GM21717 (cell line): ENCODE measurements at regions not wholly inside any gene's neighbourhood (a gene's known extent, or its start where the extent isn't known, plus 50 kb on each side); places are given as distances from the start of the nearest gene placed in this dataset.

Source experiments
- ATAC-seq: cut with Tn5 transposase; IDR thresholded peaks from one replicate; pipeline ENCODE4 v1.9.1; 2021; ENCODE audit warnings: mild to moderate bottlenecking, moderate library complexity; ENCODE audit not compliant: unreplicated experiment

- ATAC-seq, result no peak
These were observed 86.9 kb upstream of the CTNNA1 start for GRCh38 chr5:138666226-138666742.

GRCh38 chr5:138665261-138665660 is 88.0 kb upstream of the CTNNA1 start:
- no peak for ATAC-seq

GRCh38 chr5:138664276-138664943 is 88.8 kb upstream of the CTNNA1 start:
- ATAC-seq, result no peak

GRCh38 chr5:138663561-138663960 is 88.4 kb upstream of the HSPA9 start:
- ATAC-seq, result no peak

DNA sequence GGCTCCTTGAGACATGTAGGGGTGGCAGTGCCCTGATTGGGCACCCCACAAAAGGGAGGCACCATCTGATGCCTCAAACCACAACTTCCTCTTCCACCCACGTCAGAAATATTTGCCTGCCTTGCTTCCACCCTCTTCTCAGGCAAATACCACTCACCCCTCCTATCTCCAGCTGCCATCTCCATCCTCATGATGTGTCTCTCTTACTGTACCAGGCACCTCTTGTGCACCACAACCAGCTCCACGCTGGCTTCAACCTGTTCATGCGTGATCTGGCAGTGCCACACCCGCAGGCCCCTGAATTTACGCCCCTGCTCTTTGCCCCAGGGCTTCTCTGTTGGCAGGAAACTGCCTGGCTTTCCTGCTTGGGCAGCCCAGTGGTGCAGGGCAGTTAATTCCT is 87.8 kb upstream of the HSPA9 start:
- ATAC-seq, result no peak

DNA sequence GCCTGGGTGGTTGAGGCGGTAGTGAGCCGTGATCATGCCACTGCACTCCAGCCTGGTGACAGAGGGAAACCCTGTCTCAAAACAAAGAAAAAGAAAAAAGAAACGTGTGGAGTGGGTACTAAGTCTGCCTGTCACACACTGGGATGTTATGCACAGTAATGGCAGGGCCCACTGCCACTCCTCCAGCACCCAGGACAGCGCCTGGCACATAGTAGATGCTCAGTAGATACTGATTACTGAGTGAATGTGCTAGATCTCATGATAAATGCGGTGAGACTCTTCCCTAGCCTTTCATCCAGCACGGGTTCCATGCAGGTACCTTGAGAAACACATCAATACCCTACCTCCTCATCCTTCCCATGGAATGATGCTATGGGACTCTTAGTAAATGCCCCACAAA is 87.4 kb upstream of the HSPA9 start:
- no peak for ATAC-seq

- no peak for ATAC-seq
These were observed 86.8 kb upstream of the HSPA9 start for GRCh38 chr5:138661991-138662434.

- ATAC-seq, result no peak
These were observed 86.2 kb upstream of the HSPA9 start for GRCh38 chr5:138661291-138661960.

GRCh38 chr5:138660051-138660572 is 84.9 kb upstream of the HSPA9 start:
- ATAC-seq, result no peak

GRCh38 chr5:138659561-138659960 is 84.4 kb upstream of the HSPA9 start:
- no peak for ATAC-seq

DNA sequence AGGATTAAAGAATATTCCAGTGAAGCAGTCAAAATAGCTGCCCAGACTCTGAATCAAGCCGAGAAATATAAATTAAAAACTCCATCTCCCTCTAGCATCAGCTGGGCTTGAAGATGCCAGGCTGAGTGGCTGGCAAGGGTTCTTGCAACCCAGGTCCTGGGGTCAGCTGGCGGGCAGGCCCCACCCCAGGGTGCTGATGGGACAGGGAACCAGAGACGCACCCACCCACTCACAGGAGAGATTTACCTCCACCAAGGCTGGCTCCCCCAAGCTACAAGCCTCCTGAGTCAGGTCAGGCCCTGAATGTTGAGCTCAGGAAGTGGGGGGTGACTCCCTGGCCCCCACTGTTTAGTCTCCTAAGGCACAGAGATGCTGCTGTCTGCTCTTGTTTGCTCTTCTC is 83.9 kb upstream of the HSPA9 start:
- no peak for ATAC-seq

DNA sequence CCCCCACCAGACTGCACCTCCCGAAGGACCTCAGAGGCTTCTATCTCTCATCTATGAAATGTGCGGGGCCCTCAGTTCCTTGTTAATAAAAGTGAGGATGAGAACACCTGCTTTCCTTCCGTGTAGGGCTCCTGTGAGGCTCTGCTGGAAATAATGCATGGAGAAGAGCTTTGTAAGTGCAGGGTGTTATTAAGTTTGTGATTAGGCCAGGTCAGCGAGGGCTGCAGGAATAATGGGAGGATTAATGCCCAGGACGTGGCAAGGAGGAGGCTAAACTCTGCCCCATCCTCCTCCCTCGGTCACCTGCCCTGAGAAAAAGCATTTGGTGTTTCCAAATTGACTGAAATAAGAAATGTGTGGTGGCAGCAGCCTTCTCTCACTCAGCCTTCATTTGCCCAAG is 83.5 kb upstream of the HSPA9 start:
- no peak for ATAC-seq

DNA sequence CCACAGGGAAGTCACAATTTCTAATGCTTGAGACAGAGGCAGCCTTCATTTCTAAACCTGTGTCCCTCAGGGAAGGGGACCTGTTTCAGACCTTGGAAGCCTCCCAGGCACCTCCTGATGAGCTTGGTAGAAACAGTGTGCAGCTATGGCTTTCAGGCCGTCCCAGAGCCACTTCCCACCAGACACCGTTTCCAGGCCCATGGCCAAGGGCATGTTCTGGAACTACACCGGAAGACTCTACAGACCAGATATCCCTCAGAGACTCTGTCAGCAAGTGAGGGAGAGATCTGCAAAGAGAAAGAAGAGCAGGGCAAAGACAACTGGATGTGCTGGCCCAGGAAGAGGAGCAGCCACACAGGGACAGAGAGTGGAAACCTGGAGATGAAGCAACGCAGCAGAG is 82.2 kb upstream of the HSPA9 start:
- ATAC-seq, result no peak

GRCh38 chr5:138656916-138657315 is 81.7 kb upstream of the HSPA9 start:
- ATAC-seq, result no peak

- ATAC-seq, result no peak
These were observed 80.5 kb upstream of the HSPA9 start for GRCh38 chr5:138655530-138656190.

DNA sequence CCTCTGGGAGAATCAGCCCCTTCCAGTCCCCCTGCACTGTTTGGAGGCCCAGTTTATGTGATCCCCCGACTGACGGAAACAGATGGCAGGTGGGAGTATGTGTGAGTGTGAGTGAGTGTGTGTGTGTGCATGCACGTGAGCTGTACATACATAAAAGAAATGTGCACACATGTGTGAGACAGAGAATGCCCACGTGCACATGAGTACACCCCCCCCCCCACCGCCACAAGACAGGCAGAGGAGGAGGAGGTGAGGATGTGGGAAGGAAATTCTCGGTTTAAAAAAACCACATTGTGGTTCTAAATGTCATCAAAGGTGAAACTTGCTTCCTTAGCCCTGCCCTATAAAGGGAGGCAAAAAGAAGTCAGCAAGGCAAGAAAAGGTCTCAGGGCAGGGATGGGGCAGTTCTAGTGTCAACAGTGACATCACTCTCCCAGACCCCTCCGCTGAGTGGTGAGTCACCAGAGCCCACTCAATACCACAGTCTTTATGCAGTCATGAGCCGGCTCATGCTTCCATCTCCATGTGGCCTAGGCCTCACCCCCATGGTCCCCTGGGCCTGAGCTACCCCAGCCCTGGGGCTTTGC is 79.2 kb upstream of the HSPA9 start:
- ATAC-seq, result peak; percentile 61

DNA sequence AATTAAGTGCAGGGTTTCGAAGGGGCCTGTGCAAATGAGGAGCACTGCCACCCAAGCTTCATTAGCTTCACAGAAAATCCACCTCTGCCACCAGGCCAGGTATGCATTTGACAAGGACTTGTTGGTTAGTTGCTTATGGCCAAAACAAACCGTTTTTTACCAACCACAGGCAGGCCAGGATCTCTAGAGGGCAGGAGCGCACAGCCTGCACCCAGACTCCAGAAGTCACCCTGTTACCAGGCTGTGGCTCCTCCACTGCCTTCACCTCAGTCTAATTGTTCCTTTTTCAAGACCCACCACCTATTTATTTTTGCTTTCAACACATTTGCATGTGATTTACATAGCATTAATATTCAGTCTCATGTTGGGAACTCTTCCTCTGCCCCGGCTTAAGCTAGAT is 78.3 kb upstream of the HSPA9 start:
- no peak for ATAC-seq

DNA sequence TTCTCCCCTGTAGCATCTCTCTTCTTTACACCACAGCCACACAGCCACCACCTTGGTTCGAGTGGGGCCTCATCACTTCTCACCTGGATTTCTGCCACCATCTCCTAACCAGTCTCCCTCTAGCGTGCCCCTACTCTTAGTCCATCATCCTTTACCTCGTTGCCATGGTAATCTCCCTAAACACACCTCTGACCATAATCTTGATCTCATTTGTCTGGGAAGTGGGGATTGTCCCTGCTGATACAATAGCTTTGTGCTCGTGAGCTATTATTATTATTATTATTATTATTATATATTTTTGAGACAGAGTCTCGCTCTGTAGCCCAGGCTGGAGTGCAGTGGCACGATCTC is 76.5 kb upstream of the HSPA9 start:
- no peak for ATAC-seq

- ATAC-seq, result no peak
These were observed 76.0 kb upstream of the HSPA9 start for GRCh38 chr5:138651058-138651766.

DNA sequence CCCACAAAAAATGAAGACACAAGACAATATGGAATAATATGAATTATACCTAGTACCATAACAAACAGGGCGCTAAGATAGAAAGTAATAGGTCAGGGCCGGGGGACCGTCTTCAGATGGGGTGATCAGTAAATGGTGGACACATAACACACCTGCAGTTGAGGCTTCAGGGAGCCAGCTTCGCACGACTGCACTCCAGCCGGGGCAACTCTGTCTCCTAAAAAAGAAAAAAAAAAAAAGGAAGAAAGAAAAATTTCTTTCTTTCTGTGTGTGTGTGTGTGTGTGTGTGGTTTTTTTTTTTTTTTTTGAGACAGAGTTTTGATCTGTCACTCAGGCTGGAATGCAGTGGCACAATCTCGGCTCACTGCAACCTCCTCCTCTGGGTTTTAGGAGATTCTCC is 75.0 kb upstream of the HSPA9 start:
- no peak for ATAC-seq

- no peak for ATAC-seq
These were observed 74.6 kb upstream of the HSPA9 start for GRCh38 chr5:138649775-138650174.
